Ascending aorta (tissue), 2 donors: ENCODE measurements at regions not wholly inside any gene's neighbourhood (a gene's known extent, or its start where the extent isn't known, plus 50 kb on each side); places are given as distances from the start of the nearest gene placed in this dataset.

Experiments
- DNase-seq, 2 donors: peaks; one replicate each; pipeline ENCODE4 v3.0.0-alpha.2; 2019; ENCODE audit warnings: low spot score in 2 of 2
- H3K27ac ChIP-seq, 2 donors: fragments of 200-600 bp; sonication (generic); one replicate each; pipeline ENCODE4 v1.5.1; 2016 to 2017; ENCODE audit warnings: mild to moderate bottlenecking in 1 of 2
- H3K27me3 ChIP-seq: fragments of 200-600 bp; sonication (generic); one replicate; pipeline ENCODE4 v1.5.1; 2017
- H3K36me3 ChIP-seq, 2 donors: fragments of 200-600 bp; sonication (generic); one replicate each; pipeline ENCODE4 v1.5.1; 2016
- H3K4me1 ChIP-seq, 2 donors: fragments of 200-600 bp; sonication (generic); one replicate each; pipeline ENCODE4 v1.5.1; 2016 to 2017; ENCODE audit warnings: mild to moderate bottlenecking in 1 of 2
- H3K4me3 ChIP-seq, 2 donors: fragments of 200-600 bp; sonication (generic); one replicate each; pipeline ENCODE4 v1.5.1; 2016 to 2017; ENCODE audit warnings: mild to moderate bottlenecking in 1 of 2
- H3K9me3 ChIP-seq, 2 donors: fragments of 200-600 bp; sonication (generic); one replicate each; pipeline ENCODE4 v1.5.1; 2016
- intact Hi-C: fragments of 100-400 bp; cut with DNase I; formaldehyde crosslinking; loops from one replicate; pipeline ENCODE4 v1.15.1; 2023
- TF ChIP-seq, protein P1 (sequence below), 3 experiments: fragments of 200-600 bp in 2 of 3; fragments of 450-650 bp in 1 of 3; sonication (generic) in 2 of 3; IDR thresholded peaks; one replicate each; pipeline ENCODE4 v1.5.1; 2016 to 2019; ENCODE audit warnings: antibody characterized with exemption in 3 of 3, mild to moderate bottlenecking in 1 of 3, moderate library complexity in 1 of 3

DNA sequence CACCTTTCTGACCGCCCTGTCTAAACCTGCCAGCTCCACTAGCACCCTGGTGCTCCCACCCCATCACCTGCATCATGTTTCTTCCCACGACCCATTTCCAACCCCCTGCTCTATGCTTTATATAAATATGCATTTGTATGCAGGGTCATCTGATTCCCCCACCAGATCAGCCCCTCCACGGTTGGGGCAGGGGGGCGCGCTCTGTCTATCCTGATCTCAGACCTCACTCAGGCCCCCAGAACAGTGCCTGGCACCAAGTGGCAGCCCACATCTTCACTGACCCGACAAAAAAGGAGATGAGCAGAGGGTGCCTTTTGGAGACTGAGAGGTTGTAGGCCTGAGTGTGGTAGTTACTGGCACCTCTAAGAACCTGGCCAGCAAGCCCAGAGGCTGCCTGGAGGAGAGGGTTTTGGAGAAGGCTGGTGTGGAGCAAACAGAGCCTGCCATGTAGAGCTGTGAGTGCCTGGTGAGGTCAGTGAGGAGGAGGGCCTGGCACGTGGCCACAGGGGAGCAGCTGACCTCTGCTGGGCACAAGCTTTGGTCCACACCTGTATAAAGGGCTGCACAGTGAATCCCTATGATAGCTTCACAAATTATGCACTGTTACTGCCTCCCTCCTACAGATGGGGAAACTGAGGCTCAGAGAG is 86.3 kb upstream of the RTL6 start:
- H3K9me3 ChIP-seq = no peaks in the 10 kb centered on the region
- H3K27me3 ChIP-seq = no peaks in the 10 kb centered on the region
- H3K4me1 ChIP-seq = no peaks in the 10 kb centered on the region
- no peak for DNase-seq
- H3K27ac ChIP-seq = no peak overlapping the region
- TF ChIP-seq, protein P1, sequence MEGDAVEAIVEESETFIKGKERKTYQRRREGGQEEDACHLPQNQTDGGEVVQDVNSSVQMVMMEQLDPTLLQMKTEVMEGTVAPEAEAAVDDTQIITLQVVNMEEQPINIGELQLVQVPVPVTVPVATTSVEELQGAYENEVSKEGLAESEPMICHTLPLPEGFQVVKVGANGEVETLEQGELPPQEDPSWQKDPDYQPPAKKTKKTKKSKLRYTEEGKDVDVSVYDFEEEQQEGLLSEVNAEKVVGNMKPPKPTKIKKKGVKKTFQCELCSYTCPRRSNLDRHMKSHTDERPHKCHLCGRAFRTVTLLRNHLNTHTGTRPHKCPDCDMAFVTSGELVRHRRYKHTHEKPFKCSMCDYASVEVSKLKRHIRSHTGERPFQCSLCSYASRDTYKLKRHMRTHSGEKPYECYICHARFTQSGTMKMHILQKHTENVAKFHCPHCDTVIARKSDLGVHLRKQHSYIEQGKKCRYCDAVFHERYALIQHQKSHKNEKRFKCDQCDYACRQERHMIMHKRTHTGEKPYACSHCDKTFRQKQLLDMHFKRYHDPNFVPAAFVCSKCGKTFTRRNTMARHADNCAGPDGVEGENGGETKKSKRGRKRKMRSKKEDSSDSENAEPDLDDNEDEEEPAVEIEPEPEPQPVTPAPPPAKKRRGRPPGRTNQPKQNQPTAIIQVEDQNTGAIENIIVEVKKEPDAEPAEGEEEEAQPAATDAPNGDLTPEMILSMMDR (IDR thresholded peaks at IDR 0.05) = no peak
- no peaks in the 10 kb centered on the region for H3K36me3 ChIP-seq
- no peak overlapping the region for H3K4me3 ChIP-seq
- intact Hi-C loops = no loop called here

DNA sequence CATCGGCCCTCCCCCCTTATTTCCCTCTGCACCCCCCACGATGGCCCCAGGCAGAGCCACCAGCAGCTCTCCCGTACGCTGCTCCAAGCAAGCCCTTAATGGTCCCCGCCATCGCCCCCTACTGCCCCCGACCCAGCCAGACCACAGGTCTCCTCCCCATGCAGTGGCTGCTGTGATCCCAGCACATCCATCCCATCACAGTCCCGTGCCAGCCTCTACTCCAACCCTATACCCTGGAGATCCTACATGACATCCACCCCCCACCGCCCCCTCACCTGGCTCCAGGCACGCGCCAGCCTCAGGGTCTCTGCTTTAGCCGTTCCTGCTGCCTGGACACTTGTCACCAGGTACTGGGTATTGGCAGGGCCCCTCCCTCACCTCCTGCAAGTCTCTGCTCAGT is 85.8 kb upstream of the RTL6 start:
- DNase-seq = peak in 1 of 2 donors; percentile 34
- no peaks in the 10 kb centered on the region for H3K27me3 ChIP-seq

DNA sequence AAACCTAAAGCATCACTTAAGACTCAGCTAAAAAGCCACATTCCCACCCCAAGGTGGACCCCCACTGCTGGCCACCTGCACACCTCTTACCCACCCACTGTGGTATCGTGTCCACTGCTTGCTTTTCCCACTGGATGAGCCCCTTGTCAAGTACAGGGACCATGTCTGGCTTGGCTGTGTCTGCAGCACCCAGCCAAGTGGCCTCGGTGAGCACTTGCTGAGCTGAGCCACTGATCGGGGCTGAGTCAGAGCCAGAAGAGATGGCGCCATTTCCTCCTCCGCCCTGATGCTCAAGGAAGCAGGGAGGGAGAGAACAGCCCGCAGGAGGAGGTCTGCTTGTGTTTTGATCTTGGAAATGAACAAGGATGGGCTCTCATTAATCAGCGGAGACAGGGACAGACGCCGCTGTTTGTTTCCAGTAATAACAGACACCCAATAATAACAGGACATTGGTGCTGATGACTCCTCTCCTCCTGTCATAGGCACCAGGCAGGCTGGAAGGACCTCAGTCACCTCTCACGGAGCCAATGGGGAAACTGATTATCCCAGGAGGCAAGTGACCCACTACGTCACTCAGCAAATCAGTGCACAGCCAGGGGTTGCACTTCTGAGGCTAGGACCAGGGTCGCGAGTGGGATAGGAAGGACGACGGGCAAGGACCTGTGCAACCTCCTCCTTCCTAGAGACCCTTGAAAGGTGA is 85.2 kb upstream of the RTL6 start:
- no peaks in the 10 kb centered on the region for H3K27me3 ChIP-seq

More for the DNA sequence above, 85.8 kb upstream of the RTL6 start:
- TF ChIP-seq, protein P1 (IDR thresholded peaks at IDR 0.05) = no peak
- Histone ChIP-seq H3K4me1 (no peaks in the 10 kb centered on the region), H3K36me3 (no peaks in the 10 kb centered on the region), H3K27ac (no peak overlapping the region), H3K4me3 (no peak overlapping the region), H3K9me3 (no peaks in the 10 kb centered on the region)
- intact Hi-C loops = no loop called here

DNA sequence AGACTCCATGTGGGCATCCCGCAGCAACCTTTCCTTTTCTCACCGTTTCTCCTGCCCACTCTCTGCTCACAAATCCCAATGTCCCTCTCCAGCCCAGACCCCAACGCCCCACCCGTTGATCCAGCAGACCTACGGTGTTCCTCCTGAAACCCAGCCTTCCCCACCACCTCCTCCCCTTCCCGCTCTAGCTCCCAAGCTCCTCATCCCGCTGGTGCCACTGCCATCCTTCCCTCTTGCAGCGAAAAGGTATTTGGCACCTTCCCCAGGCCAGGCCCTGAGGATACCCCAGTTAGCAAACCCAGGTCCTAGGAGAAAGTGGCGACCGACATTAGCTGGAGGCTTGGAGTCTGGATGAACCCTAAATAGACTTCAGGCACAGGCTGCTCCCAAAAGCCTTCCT is 84.0 kb upstream of the RTL6 start:
- TF ChIP-seq, protein P1 (IDR thresholded peaks at IDR 0.05) = no peak
- no peak overlapping the region for H3K27ac ChIP-seq
- H3K4me3 ChIP-seq = no peak overlapping the region
- H3K4me1 ChIP-seq = no peaks in the 10 kb centered on the region
- peak in 1 of 2 donors; percentile 40 for DNase-seq
- H3K36me3 ChIP-seq = no peaks in the 10 kb centered on the region
- intact Hi-C loops = no loop called here
- H3K9me3 ChIP-seq = no peaks in the 10 kb centered on the region
- no peaks in the 10 kb centered on the region for H3K27me3 ChIP-seq

More for the DNA sequence above, 85.2 kb upstream of the RTL6 start:
- DNase-seq = peak in 1 of 2 donors; percentile 48
- intact Hi-C loops = no loop called here
- TF ChIP-seq, protein P1 (IDR thresholded peaks at IDR 0.05) = no peak
- no peaks in the 10 kb centered on the region for H3K4me1 ChIP-seq
- no peaks in the 10 kb centered on the region for H3K36me3 ChIP-seq
- H3K27ac ChIP-seq = no peak overlapping the region
- H3K9me3 ChIP-seq = no peaks in the 10 kb centered on the region
- no peak overlapping the region for H3K4me3 ChIP-seq

DNA sequence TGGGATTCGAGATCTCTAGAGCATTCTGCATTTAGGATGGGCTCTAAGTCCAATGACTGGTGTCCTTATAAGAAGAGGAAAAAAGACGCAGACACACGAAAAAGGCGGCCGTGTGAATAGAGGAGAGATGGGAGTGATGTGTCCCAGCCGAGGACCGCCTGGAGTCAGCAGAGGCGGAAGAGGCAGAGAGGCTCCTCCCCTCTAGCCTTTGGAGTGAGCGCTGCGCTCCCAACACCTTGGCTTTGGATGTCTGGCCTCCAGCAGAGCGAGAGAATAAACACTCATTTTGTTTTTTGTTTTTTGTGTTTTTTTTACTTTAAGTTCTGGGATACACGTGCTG is 83.0 kb upstream of the RTL6 start:
- H3K9me3 ChIP-seq = no peaks in the 10 kb centered on the region
- no peaks in the 10 kb centered on the region for H3K36me3 ChIP-seq
- H3K4me1 ChIP-seq = no peaks in the 10 kb centered on the region
- TF ChIP-seq, protein P1 (IDR thresholded peaks at IDR 0.05) = no peak
- no peak overlapping the region for H3K27ac ChIP-seq
- peak in 1 of 2 donors; percentile 37 for DNase-seq
- no peaks in the 10 kb centered on the region for H3K27me3 ChIP-seq
- H3K4me3 ChIP-seq = no peak overlapping the region
- intact Hi-C loops = no loop called here
